IPS-NIHi7 (cell line): ENCODE measurements at regions not wholly inside any gene's neighbourhood (a gene's known extent, or its start where the extent isn't known, plus 50 kb on each side); places are given as distances from the start of the nearest gene placed in this dataset.
A peak's percentile ranks its signal among the peaks of the same experiment; 100 is the strongest.
"Not testable (repeated sequence)": the region's sequence is repeated elsewhere in the genome, so short reads cannot be mapped to it uniquely, and the experiment has no call there.

Experiments used
- DNase-seq: peaks from one replicate; pipeline ENCODE4 v3.0.0; 2012; ENCODE audit warnings: mixed read lengths; ENCODE audit errors: extremely low spot score

- no peak for DNase-seq
These were observed 75.5 kb downstream of the ASB1 start for GRCh38 chr2:238502088-238502810.

GRCh38 chr2:238502956-238503791, 76.4 kb downstream of the ASB1 start:
- DNase-seq: no peak

GRCh38 chr2:238504181-238504931, 77.6 kb downstream of the ASB1 start:
- no peak for DNase-seq

- DNase-seq: no peak
These were observed 78.6 kb downstream of the ASB1 start for GRCh38 chr2:238505119-238505891.

GRCh38 chr2:238505892-238506280, 79.2 kb downstream of the ASB1 start:
- no peak for DNase-seq

GRCh38 chr2:238506371-238507068, 79.8 kb downstream of the ASB1 start:
- no peak for DNase-seq

- DNase-seq: no peak
These were observed 81.1 kb downstream of the ASB1 start for GRCh38 chr2:238507836-238508235.

GRCh38 chr2:238509151-238509835, 82.6 kb downstream of the ASB1 start:
- peak; percentile 71 for DNase-seq

GRCh38 chr2:238509903-238510302, 83.2 kb downstream of the ASB1 start:
- DNase-seq: no peak

GRCh38 chr2:238510911-238511613, 84.3 kb downstream of the ASB1 start:
- DNase-seq: no peak

- DNase-seq: no peak
These were observed 84.9 kb downstream of the ASB1 start for GRCh38 chr2:238511614-238511950.

GRCh38 chr2:238512247-238512867, 85.6 kb downstream of the ASB1 start:
- DNase-seq: no peak

GRCh38 chr2:238513346-238513745, 86.6 kb downstream of the ASB1 start:
- DNase-seq: peak; percentile 83

GRCh38 chr2:238514024-238514423, 87.3 kb downstream of the ASB1 start:
- DNase-seq: not testable (repeated sequence)

GRCh38 chr2:238515377-238515776, 88.7 kb downstream of the ASB1 start:
- DNase-seq: no peak

- DNase-seq: no peak
These were observed 90.5 kb downstream of the ASB1 start for GRCh38 chr2:238517209-238517608.

GRCh38 chr2:238518172-238518820, 91.6 kb downstream of the ASB1 start:
- no peak for DNase-seq

GRCh38 chr2:238518821-238519186, 92.1 kb downstream of the ASB1 start:
- no peak for DNase-seq

GRCh38 chr2:238520359-238520886, 93.7 kb downstream of the ASB1 start:
- DNase-seq: no peak
